GM12878 (cell line): ENCODE measurements at regions not wholly inside any gene's neighbourhood (a gene's known extent, or its start where the extent isn't known, plus 50 kb on each side); places are given as distances from the start of the nearest gene placed in this dataset.
"Not testable (repeated sequence)": the region's sequence is repeated elsewhere in the genome, so short reads cannot be mapped to it uniquely, and the experiment has no call there.

ENCODE experiments used
- ATAC-seq: fragments of 200-7000 bp; cut with Tn5 transposase; 3 replicates; pipeline ENCODE4 v1.9.1; 2020; ENCODE audit warnings: mild to moderate bottlenecking, moderate library complexity
- BruUV-seq: library from RNA; stranded (reverse); fragments of 400-500 nt; replicated peaks from 2 replicates; lab custom pipeline; 2021; lab: Mats Ljungman, UMichigan
- CTCF ChIA-PET: fragments of 300-600 bp; sonication (Branson Sonifier 250); formaldehyde crosslinking; extraction: SDS; loops from one replicate; lab custom pipeline; 2021; ENCODE audit warnings: inconsistent platforms; lab: Yijun Ruan, JAX
- POLR2A ChIA-PET: fragments of 350-600 bp; formaldehyde crosslinking; extraction: SDS; loops from one replicate; lab custom pipeline; 2021; ENCODE audit warnings: inconsistent platforms; lab: Charles Lee
- RAD21 ChIA-PET: fragments of 300-600 bp; sonication (Branson Sonifier 250); formaldehyde crosslinking; loops from one replicate; lab custom pipeline; 2023; ENCODE audit warnings: antibody characterized with exemption; ENCODE audit not compliant: unreplicated experiment; lab: Charles Lee
- SMC1A ChIA-PET: fragments of 300-600 bp; sonication (Branson Sonifier 250); formaldehyde crosslinking; loops from one replicate; lab custom pipeline; 2023; ENCODE audit not compliant: unreplicated experiment, uncharacterized antibody; lab: Charles Lee
- DNase-seq: peaks from one replicate; pipeline ENCODE4 v3.0.0-alpha.2; 2011; ENCODE audit warnings: low read depth, low spot score
- FAIRE-seq: peaks from 3 replicates; lab custom pipeline; 2011; peaks lifted over from hg19 to GRCh38; lab: Jason Lieb, UNC
- H2AFZ ChIP-seq: 2 replicates; pipeline ENCODE4 v1.6.0; 2011; ENCODE audit warnings: low read depth, low read length, control low read depth; ENCODE audit not compliant: control insufficient read depth
- H3K27ac ChIP-seq: 2 replicates; pipeline ENCODE4 v1.5.1; 2011; ENCODE audit warnings: control low read depth; ENCODE audit not compliant: control insufficient read depth, insufficient read depth
- H3K27me3 ChIP-seq, 2 experiments: replicated peaks in 1 of 2; 2 replicates each; pipeline versions ENCODE4 v1.6.0 to v1.6.1; 2011; ENCODE audit warnings: low read length in 1 of 2; ENCODE audit not compliant: control insufficient read depth in 2 of 2, insufficient read depth in 2 of 2
- H3K36me3 ChIP-seq, 2 experiments: 2 replicates each; pipeline ENCODE4 v1.5.1; 2011; ENCODE audit warnings: low read length in 1 of 2; ENCODE audit not compliant: control insufficient read depth in 2 of 2, insufficient read depth in 2 of 2
- H3K4me1 ChIP-seq: 2 replicates; pipeline ENCODE4 v1.6.1; 2011; ENCODE audit warnings: mild to moderate bottlenecking, low read length, moderate library complexity, mixed read lengths; ENCODE audit not compliant: control insufficient read depth, insufficient read depth
- H3K4me2 ChIP-seq: 2 replicates; pipeline ENCODE4 v1.6.0; 2011; ENCODE audit warnings: control low read depth; ENCODE audit not compliant: control insufficient read depth, insufficient read depth
- H3K4me3 ChIP-seq: fragments of 200-600 bp; sonication (generic); 2 replicates; pipeline ENCODE4 v1.5.1; 2016
- H3K79me2 ChIP-seq: 2 replicates; pipeline ENCODE4 v1.6.0; 2011; ENCODE audit warnings: low read length; ENCODE audit not compliant: control insufficient read depth, insufficient read depth
- H3K9ac ChIP-seq: 2 replicates; pipeline ENCODE4 v1.8.0; 2011; ENCODE audit warnings: low read length, control low read depth, mixed read lengths; ENCODE audit not compliant: control insufficient read depth, insufficient read depth
- H3K9me3 ChIP-seq: replicated peaks from 3 replicates; pipeline ENCODE4 v1.5.1; 2011; ENCODE audit warnings: mild to moderate bottlenecking, low read length; ENCODE audit not compliant: control insufficient read depth, insufficient read depth
- H4K20me1 ChIP-seq: 2 replicates; pipeline ENCODE4 v1.6.0; 2011; ENCODE audit not compliant: control insufficient read depth, insufficient read depth
- EGR1 ChIP-seq, 2 experiments: IDR thresholded peaks; 1 replicate in 1 of 2; 2 replicates in 1 of 2; pipeline ENCODE4 v1.6.1; 2011 to 2012; ENCODE audit warnings: low read depth in 2 of 2, low read length in 2 of 2, borderline replicate concordance in 1 of 2, mild to moderate bottlenecking in 1 of 2, moderate library complexity in 1 of 2
- STAT3 ChIP-seq: IDR thresholded peaks from 2 replicates; pipeline ENCODE4 v1.6.1; 2011; ENCODE audit warnings: low read depth, low read length, improper control_type of control experiment
- WGBS: methylation state at CpG from one replicate; pipeline ENCODE4 v1.1.6; 2016; ENCODE audit warnings: low lambda C conversion rate; ENCODE audit not compliant: insufficient replicate concordance, insufficient coverage; ENCODE audit errors: missing lambda C conversion rate; 5-methylcytosine and 5-hydroxymethylcytosine counted together
- in situ Hi-C: fragments of 300-500 bp; cut with MboI; formaldehyde crosslinking; loops from 9 replicates; pipeline ENCODE4 v1.14.3; 2018; ENCODE audit warnings: mixed read lengths
- intact Hi-C: fragments of 100-400 bp; cut with micrococcal nuclease; formaldehyde crosslinking; loops from one replicate; pipeline ENCODE4 v1.14.2; 2022; ENCODE audit not compliant: unreplicated experiment

- SMC1A ChIA-PET = no interaction called here
- 63% methylated on average over 4 of the region's 4 CpGs for WGBS
- in situ Hi-C loops = no loop called here
These were observed 236.5 kb downstream of the IL20RB start for GRCh38 chr3:137194301-137194700.

DNA sequence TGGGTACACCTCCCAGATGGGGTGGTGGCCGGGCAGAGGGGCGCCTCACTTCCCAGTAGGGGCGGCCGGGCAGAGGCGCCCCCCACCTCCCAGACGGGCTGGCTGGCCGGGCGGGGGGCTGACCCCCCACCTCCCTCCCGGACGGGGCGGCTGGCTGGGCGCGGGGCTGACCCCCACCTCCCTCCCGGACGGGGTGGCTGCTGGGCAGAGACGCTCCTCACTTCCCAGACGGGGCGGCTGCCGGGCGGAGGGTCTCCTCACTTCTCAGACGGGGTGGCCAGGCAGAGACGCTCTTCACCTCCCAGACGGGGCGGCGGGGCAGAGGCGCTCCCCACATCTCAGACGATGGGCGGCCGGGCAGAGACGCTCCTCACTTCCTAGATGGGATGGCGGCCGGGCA lies 240.6 kb downstream of the IL20RB start:
- H3K79me2 ChIP-seq, DNase-seq, H4K20me1 ChIP-seq, in situ Hi-C loops, H3K9ac ChIP-seq, CTCF ChIA-PET, H3K36me3 ChIP-seq, ATAC-seq, H3K4me2 ChIP-seq, H2AFZ ChIP-seq, intact Hi-C loops, H3K27ac ChIP-seq, POLR2A ChIA-PET, FAIRE-seq, RAD21 ChIA-PET, SMC1A ChIA-PET, H3K27me3 ChIP-seq, H3K4me3 ChIP-seq, H3K4me1 ChIP-seq, H3K9me3 ChIP-seq, BruUV-seq: not testable (repeated sequence)
- WGBS = 90% methylated on average over 6 of the region's 32 CpGs

More at GRCh38 chr3:137194301-137194700, 236.5 kb downstream of the IL20RB start:
- CTCF ChIA-PET = interaction anchor here (1.3 kb wide), 1 partner anchor 14 kb away, joined by 4 read pairs; no protein-coding TSS in a partner anchor
- no peak for TF ChIP-seq STAT3
- TF ChIP-seq EGR1 (IDR thresholded peaks at IDR 0.05; ENCODE audit: borderline replicate concordance in 1 of 2, low read depth in 2 of 2, low read length in 2 of 2) = no peak
- TF ChIP-seq, all 136 proteins: peak for 0
- no peak for FAIRE-seq
- intact Hi-C loops = no loop called here
- no TSS peak for BruUV-seq
- Histone ChIP-seq H3K9ac (no peak overlapping the region), H4K20me1 (no peaks in the 10 kb centered on the region), H3K79me2 (no peaks in the 10 kb centered on the region), H3K36me3 (no peaks in the 10 kb centered on the region), H3K27me3 (no peaks in the 10 kb centered on the region), H3K4me2 (no peak overlapping the region), H2AFZ (no peak overlapping the region), H3K9me3 (no peaks in the 10 kb centered on the region), H3K27ac (no peak overlapping the region), H3K4me1 (no peaks in the 10 kb centered on the region), H3K4me3 (no peak overlapping the region)
- RAD21 ChIA-PET = no interaction called here
- POLR2A ChIA-PET = no interaction called here
- no peak for ATAC-seq
- DNase-seq = no peak
